ENCODE measurements at regions not wholly inside any gene's neighbourhood (a gene's known extent, or its start where the extent isn't known, plus 50 kb on each side); places are given as distances from the start of the nearest gene placed in this dataset.
A peak's percentile ranks its signal among the peaks of the same experiment; 100 is the strongest.

DNA sequence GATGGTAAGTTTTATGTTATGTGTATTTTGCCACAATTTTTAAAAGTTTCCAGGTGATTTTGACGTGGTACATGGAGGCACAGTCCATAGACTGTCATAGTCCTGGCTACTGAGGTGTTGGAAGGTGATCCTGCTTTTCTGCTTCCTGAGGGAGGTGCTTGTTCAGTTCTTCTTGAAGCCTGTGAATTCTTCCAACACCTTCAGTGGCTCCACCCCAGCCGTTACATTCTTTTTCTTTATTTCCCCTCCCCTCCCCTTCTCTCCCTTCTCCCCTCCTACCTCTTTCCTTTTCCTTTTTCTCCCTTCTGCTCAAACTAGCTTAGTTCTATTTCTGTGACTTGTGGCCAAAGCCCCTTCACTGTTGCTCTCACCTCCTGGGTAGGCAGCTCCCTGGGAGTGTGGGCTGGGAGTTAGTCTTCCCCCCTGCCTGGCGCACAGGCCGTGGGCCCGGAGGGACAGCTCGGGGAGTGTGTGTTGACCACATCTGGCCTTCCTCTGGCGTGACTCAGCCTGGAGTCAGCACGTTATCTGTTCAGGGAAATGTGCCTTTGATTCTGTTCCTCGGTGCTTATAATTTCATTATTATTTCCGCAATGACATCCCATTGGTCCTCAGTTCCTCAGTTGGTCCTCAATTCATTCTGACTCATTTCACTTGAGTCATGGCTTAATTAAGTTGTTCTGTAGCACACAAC, 566.2 kb downstream of the TBC1D22A start:
- no peaks in the 10 kb centered on the region for H3K36me3 ChIP-seq (ENCODE audit: control insufficient read depth in 1 of 2, insufficient read depth in 2 of 2, low read length in 2 of 2)
- no peaks in the 10 kb centered on the region for H3K9me3 ChIP-seq (ENCODE audit: control insufficient read depth in 1 of 2, insufficient read depth in 1 of 2, low read depth in 1 of 2, low read length in 2 of 2)
- DNase-seq (ENCODE audit: low read depth, low spot score) = peak; percentile 95
- BruUV-seq (replicated peaks) = no TSS peak
- POLR2A ChIA-PET = interaction anchor here (0.7 to 1.0 kb wide), 3 partner anchors 8 to 23 kb away, joined by 5 read pairs; no protein-coding TSS in a partner anchor
- peak overlapping the region; percentile 53 for H2AFZ ChIP-seq (ENCODE audit: low read depth, low read length, poor library complexity, severe bottlenecking)
- peak overlapping the region; percentile 19 to 37; a peak in 3 of 4 replicates for H3K4me3 ChIP-seq (replicated peaks in 1 of 2; ENCODE audit: low read depth in 1 of 2, low read length in 2 of 2)
- no peaks in the 10 kb centered on the region for H4K20me1 ChIP-seq (ENCODE audit: insufficient read depth)
- peak overlapping the region; percentile 73 for H3K27ac ChIP-seq (ENCODE audit: low read depth, low read length)
- H3K9ac ChIP-seq (ENCODE audit: low read length) = peak overlapping the region; percentile 53
- H3K27me3 ChIP-seq (ENCODE audit: insufficient read depth, low read length) = no peaks in the 10 kb centered on the region
- ATAC-seq = peak; percentile 95
- RAD21 ChIA-PET (ENCODE audit: low non-redundant PET in 1 of 2, low total read pairs in 2 of 2, uncharacterized antibody in 2 of 2, unreplicated experiment in 2 of 2) = no interaction called here
- peak overlapping the region; percentile 74 for H3K4me2 ChIP-seq (ENCODE audit: low read length)
- H3K4me1 ChIP-seq (ENCODE audit: control insufficient read depth in 1 of 2, insufficient read depth in 2 of 2, low read length in 2 of 2) = peaks cover 33 to 50% of the 10 kb centered on the region in 2 experiments
- CTCF ChIA-PET = interaction anchor here (0.6 kb wide), 1 partner anchor 10 kb away, joined by 3 read pairs; no protein-coding TSS in a partner anchor
- H3K79me2 ChIP-seq (ENCODE audit: insufficient read depth, low read length) = no peaks in the 10 kb centered on the region
- no peaks in the 10 kb centered on the region for H3K9me2 ChIP-seq (ENCODE audit: insufficient read depth)
- TF ChIP-seq SP1 (IDR thresholded peaks at IDR 0.05; ENCODE audit: low read depth) (peak; percentile 91), MAX (IDR thresholded peaks at IDR 0.05) (peak; percentile 79), ZBTB33 (IDR thresholded peaks at IDR 0.05; ENCODE audit: extremely low read depth, insufficient replicate concordance, low read length) (peak; percentile 38), RAD21 (IDR thresholded peaks at IDR 0.05; ENCODE audit: low read depth) (0 out of 2 replicates have a peak, but pooled peaks have one; percentile 18), POLR2AphosphoS5 (IDR thresholded peaks at IDR 0.05; ENCODE audit: low read depth, low read length) (peak; percentile 60), ZNF274 (IDR thresholded peaks at IDR 0.05; ENCODE audit: low read depth, low read length) (no peak), CEBPB (IDR thresholded peaks at IDR 0.05; ENCODE audit: low read depth) (peak; percentile 69), ELF1 (IDR thresholded peaks at IDR 0.05; ENCODE audit: borderline replicate concordance, low read depth) (no peak; the same call in 1 of the 2 replicates), POLR2A (IDR thresholded peaks at IDR 0.05; ENCODE audit: borderline replicate concordance, extremely low read depth, insufficient read depth, insufficient read length) (peak; percentile 31), CBX3 (IDR thresholded peaks at IDR 0.05; ENCODE audit: low read depth) (peak; percentile 25; the same call in 1 of the 2 replicates), CTCF (IDR thresholded peaks at IDR 0.05 in 2 of 3, conservative IDR thresholded peaks at IDR 0.05 in 1 of 3; ENCODE audit: borderline replicate concordance in 1 of 3, insufficient read depth in 1 of 3, low read depth in 2 of 3, low read length in 2 of 3) (no peak), EGR1 (IDR thresholded peaks at IDR 0.05; ENCODE audit: low read depth) (no peak), JUND (IDR thresholded peaks at IDR 0.05) (peak; percentile 94), SIN3A (IDR thresholded peaks at IDR 0.05; ENCODE audit: low read depth) (peak; percentile 76; the same call in 1 of the 2 replicates), FOSL1 (IDR thresholded peaks at IDR 0.05; ENCODE audit: low read depth) (peak; percentile 98), SRF (IDR thresholded peaks at IDR 0.05; ENCODE audit: low read depth) (peak; percentile 88), TCF7L2 (IDR thresholded peaks at IDR 0.05; ENCODE audit: borderline replicate concordance, extremely low read depth, insufficient read depth, insufficient read length) (peak; percentile 93)
- TF ChIP-seq, protein P1, sequence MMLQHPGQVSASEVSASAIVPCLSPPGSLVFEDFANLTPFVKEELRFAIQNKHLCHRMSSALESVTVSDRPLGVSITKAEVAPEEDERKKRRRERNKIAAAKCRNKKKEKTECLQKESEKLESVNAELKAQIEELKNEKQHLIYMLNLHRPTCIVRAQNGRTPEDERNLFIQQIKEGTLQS (IDR thresholded peaks at IDR 0.05) = no peak
- intact Hi-C loops (cut with micrococcal nuclease) = no loop called here
